ENCODE measurements at regions not wholly inside any gene's neighbourhood (a gene's known extent, or its start where the extent isn't known, plus 50 kb on each side); places are given as distances from the start of the nearest gene placed in this dataset.

DNA sequence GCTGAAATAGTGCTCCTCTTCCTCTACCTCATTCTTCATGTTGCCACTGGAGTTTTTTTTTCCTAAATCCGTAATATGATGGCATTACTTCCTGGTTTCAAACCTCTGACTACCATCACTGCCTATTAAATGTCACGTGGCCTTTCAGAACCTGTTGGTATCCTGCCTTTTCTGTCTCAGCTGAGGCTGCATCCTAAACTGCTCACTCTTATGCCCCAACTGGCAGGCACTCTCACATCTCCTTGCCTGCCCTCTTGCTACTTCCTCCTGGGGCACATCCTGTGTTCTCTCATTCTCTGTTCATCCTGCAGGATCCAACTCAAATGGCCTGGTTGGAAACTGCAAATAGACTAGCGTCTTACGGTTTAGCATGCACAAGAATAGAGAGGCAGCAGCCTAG lies 468.1 kb upstream of the FANCL start:
- no peak for ATAC-seq
- no peak for TF ChIP-seq GLIS3 (CRISPR knock-in tag; IDR thresholded peaks at IDR 0.05)
- TF ChIP-seq ZNF70 (CRISPR knock-in tag; IDR thresholded peaks at IDR 0.05) = no peak
- no peak for TF ChIP-seq ESRRG (CRISPR knock-in tag; IDR thresholded peaks at IDR 0.05)
- no peak for TF ChIP-seq ZNF565 (CRISPR knock-in tag; conservative IDR thresholded peaks at IDR 0.05; ENCODE audit: low read depth)
- TF ChIP-seq, protein P1, sequence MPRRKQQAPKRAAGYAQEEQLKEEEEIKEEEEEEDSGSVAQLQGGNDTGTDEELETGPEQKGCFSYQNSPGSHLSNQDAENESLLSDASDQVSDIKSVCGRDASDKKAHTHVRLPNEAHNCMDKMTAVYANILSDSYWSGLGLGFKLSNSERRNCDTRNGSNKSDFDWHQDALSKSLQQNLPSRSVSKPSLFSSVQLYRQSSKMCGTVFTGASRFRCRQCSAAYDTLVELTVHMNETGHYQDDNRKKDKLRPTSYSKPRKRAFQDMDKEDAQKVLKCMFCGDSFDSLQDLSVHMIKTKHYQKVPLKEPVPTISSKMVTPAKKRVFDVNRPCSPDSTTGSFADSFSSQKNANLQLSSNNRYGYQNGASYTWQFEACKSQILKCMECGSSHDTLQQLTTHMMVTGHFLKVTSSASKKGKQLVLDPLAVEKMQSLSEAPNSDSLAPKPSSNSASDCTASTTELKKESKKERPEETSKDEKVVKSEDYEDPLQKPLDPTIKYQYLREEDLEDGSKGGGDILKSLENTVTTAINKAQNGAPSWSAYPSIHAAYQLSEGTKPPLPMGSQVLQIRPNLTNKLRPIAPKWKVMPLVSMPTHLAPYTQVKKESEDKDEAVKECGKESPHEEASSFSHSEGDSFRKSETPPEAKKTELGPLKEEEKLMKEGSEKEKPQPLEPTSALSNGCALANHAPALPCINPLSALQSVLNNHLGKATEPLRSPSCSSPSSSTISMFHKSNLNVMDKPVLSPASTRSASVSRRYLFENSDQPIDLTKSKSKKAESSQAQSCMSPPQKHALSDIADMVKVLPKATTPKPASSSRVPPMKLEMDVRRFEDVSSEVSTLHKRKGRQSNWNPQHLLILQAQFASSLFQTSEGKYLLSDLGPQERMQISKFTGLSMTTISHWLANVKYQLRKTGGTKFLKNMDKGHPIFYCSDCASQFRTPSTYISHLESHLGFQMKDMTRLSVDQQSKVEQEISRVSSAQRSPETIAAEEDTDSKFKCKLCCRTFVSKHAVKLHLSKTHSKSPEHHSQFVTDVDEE (CRISPR knock-in tag; IDR thresholded peaks at IDR 0.05) = no peak

GRCh38 chr2:58708565-58708964 lies 467.4 kb upstream of the FANCL start:
- no peak for ATAC-seq
- no peak for TF ChIP-seq ARNTL (CRISPR knock-in tag; IDR thresholded peaks at IDR 0.05; ENCODE audit: borderline replicate concordance, low read depth)
- no peak for TF ChIP-seq GLIS3 (CRISPR knock-in tag; IDR thresholded peaks at IDR 0.05)
- no peak for TF ChIP-seq CSRNP3 (CRISPR knock-in tag; IDR thresholded peaks at IDR 0.05)
- TF ChIP-seq, protein P2, sequence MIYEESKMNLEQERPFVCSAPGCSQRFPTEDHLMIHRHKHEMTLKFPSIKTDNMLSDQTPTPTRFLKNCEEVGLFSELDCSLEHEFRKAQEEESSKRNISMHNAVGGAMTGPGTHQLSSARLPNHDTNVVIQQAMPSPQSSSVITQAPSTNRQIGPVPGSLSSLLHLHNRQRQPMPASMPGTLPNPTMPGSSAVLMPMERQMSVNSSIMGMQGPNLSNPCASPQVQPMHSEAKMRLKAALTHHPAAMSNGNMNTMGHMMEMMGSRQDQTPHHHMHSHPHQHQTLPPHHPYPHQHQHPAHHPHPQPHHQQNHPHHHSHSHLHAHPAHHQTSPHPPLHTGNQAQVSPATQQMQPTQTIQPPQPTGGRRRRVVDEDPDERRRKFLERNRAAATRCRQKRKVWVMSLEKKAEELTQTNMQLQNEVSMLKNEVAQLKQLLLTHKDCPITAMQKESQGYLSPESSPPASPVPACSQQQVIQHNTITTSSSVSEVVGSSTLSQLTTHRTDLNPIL (CRISPR knock-in tag; IDR thresholded peaks at IDR 0.05; ENCODE audit: low read depth) = no peak
- TF ChIP-seq ZC3H10 (CRISPR knock-in tag; IDR thresholded peaks at IDR 0.05) = no peak
- no peak for TF ChIP-seq PPARA (CRISPR knock-in tag; IDR thresholded peaks at IDR 0.05; ENCODE audit: borderline replicate concordance)
- no peak for TF ChIP-seq CSDC2 (CRISPR knock-in tag; IDR thresholded peaks at IDR 0.05)
- TF ChIP-seq OSR1 (CRISPR knock-in tag; IDR thresholded peaks at IDR 0.05) = no peak
- TF ChIP-seq POU6F1 (CRISPR knock-in tag; IDR thresholded peaks at IDR 0.05; ENCODE audit: borderline replicate concordance, low read depth) = no peak
- no peak for TF ChIP-seq SNAI2 (CRISPR knock-in tag; IDR thresholded peaks at IDR 0.05)
- no peak for TF ChIP-seq ZNF565 (CRISPR knock-in tag; conservative IDR thresholded peaks at IDR 0.05; ENCODE audit: low read depth)
- no peak for TF ChIP-seq ZFP30 (CRISPR knock-in tag; IDR thresholded peaks at IDR 0.05)
- TF ChIP-seq ZNF70 (CRISPR knock-in tag; IDR thresholded peaks at IDR 0.05) = no peak
- no peak for TF ChIP-seq ZFP3 (CRISPR knock-in tag; IDR thresholded peaks at IDR 0.05)
- no peak for TF ChIP-seq ISL1 (CRISPR knock-in tag; IDR thresholded peaks at IDR 0.05)
- TF ChIP-seq ZNF8 (CRISPR knock-in tag; IDR thresholded peaks at IDR 0.05) = no peak
- TF ChIP-seq, protein P3, sequence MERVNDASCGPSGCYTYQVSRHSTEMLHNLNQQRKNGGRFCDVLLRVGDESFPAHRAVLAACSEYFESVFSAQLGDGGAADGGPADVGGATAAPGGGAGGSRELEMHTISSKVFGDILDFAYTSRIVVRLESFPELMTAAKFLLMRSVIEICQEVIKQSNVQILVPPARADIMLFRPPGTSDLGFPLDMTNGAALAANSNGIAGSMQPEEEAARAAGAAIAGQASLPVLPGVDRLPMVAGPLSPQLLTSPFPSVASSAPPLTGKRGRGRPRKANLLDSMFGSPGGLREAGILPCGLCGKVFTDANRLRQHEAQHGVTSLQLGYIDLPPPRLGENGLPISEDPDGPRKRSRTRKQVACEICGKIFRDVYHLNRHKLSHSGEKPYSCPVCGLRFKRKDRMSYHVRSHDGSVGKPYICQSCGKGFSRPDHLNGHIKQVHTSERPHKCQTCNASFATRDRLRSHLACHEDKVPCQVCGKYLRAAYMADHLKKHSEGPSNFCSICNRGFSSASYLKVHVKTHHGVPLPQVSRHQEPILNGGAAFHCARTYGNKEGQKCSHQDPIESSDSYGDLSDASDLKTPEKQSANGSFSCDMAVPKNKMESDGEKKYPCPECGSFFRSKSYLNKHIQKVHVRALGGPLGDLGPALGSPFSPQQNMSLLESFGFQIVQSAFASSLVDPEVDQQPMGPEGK (CRISPR knock-in tag; IDR thresholded peaks at IDR 0.05; ENCODE audit: borderline replicate concordance) = no peak

GRCh38 chr2:58702302-58702885 lies 461.3 kb upstream of the FANCL start:
- no peak for ATAC-seq
- no peak for TF ChIP-seq SNAI2 (CRISPR knock-in tag; IDR thresholded peaks at IDR 0.05)
- no peak for TF ChIP-seq RARB (CRISPR knock-in tag; IDR thresholded peaks at IDR 0.05)
- no peak for TF ChIP-seq TOX (CRISPR knock-in tag; IDR thresholded peaks at IDR 0.05; ENCODE audit: borderline replicate concordance)
- no peak for TF ChIP-seq ZNF8 (CRISPR knock-in tag; IDR thresholded peaks at IDR 0.05)
- TF ChIP-seq BACH2 (CRISPR knock-in tag; IDR thresholded peaks at IDR 0.05; ENCODE audit: borderline replicate concordance) = no peak
- TF ChIP-seq OSR1 (CRISPR knock-in tag; IDR thresholded peaks at IDR 0.05) = no peak
- TF ChIP-seq ZFP30 (CRISPR knock-in tag; IDR thresholded peaks at IDR 0.05) = no peak
- no peak for TF ChIP-seq ZNF70 (CRISPR knock-in tag; IDR thresholded peaks at IDR 0.05)
- no peak for TF ChIP-seq POU6F1 (CRISPR knock-in tag; IDR thresholded peaks at IDR 0.05; ENCODE audit: borderline replicate concordance, low read depth)
- TF ChIP-seq GLIS3 (CRISPR knock-in tag; IDR thresholded peaks at IDR 0.05) = no peak
- no peak for TF ChIP-seq PPARA (CRISPR knock-in tag; IDR thresholded peaks at IDR 0.05; ENCODE audit: borderline replicate concordance)
- TF ChIP-seq TCF4 (CRISPR knock-in tag; IDR thresholded peaks at IDR 0.05; ENCODE audit: borderline replicate concordance) = no peak
- TF ChIP-seq ARNTL (CRISPR knock-in tag; IDR thresholded peaks at IDR 0.05; ENCODE audit: borderline replicate concordance, low read depth) = no peak
- TF ChIP-seq ISL1 (CRISPR knock-in tag; IDR thresholded peaks at IDR 0.05) = no peak
- no peak for TF ChIP-seq ZFP3 (CRISPR knock-in tag; IDR thresholded peaks at IDR 0.05)
- no peak for TF ChIP-seq CSRNP3 (CRISPR knock-in tag; IDR thresholded peaks at IDR 0.05)
- no peak for TF ChIP-seq ZC3H10 (CRISPR knock-in tag; IDR thresholded peaks at IDR 0.05)
- no peak for TF ChIP-seq CSDC2 (CRISPR knock-in tag; IDR thresholded peaks at IDR 0.05)
- no peak for TF ChIP-seq ZNF565 (CRISPR knock-in tag; conservative IDR thresholded peaks at IDR 0.05; ENCODE audit: low read depth)
